NCI-H1048 (cell line): ENCODE measurements at regions not wholly inside any gene's neighbourhood (a gene's known extent, or its start where the extent isn't known, plus 50 kb on each side); places are given as distances from the start of the nearest gene placed in this dataset.

Source experiments
- DNase-seq: peaks from one replicate; lab custom pipeline; 2025; lab: John Stamatoyannopoulos, UW

DNA sequence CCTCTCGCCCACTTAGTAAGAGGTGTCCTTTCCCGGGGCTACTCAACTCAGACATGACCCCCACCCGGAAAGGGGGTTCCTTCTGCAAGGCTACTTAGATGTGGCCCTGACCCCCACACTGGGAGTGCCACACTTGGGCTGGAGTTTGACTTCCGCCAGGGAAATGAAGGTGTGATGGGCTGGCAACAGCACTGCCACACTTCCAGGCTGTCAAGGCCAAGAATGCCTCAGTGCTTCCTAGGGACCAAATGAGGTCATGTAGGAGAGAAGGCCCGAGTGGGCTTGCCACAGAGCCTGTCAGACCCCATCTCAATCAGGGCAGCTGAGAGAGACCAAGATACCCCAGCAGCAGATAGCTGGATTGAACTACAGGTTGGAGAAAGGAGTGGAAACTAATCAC lies 55.5 kb downstream of the DRD1 start:
- no peak for DNase-seq

DNA sequence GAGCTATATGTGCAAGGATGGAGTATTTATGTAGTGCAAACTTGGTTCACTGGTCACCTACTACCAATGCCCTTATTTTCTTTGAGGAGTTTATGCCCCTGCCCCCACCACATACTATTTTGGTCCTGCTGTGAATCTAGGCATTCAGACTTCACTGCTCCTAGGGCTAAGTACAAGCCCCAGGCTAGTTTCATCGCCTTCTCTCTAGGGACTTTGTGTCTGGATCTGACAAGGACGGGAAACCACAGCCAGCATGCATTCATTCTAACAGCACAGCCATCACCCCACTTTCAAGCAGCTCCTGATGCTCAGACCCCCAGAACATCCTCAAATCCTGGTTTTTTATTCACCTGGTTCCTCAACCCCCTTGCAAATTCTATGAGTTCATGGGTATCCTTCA lies 56.8 kb downstream of the DRD1 start:
- DNase-seq = no peak

DNA sequence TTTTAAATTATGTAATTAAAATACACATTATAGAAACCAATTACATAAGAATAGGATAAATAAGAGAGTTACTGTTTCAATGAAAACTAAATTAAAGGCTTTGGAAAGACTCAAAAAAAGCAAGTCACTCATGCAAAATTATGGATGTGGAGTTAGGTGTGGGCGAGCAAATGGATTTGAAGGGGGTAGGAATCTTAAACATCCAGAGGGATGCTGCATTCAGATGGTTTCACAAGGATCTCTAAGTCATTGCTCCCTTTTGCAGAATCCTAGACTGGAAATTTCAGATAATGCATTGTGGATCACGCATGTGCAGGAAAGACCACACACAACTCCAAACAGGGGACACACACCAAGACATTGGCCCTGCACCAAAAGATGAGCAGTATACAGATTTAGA lies 57.5 kb downstream of the DRD1 start:
- no peak for DNase-seq

DNA sequence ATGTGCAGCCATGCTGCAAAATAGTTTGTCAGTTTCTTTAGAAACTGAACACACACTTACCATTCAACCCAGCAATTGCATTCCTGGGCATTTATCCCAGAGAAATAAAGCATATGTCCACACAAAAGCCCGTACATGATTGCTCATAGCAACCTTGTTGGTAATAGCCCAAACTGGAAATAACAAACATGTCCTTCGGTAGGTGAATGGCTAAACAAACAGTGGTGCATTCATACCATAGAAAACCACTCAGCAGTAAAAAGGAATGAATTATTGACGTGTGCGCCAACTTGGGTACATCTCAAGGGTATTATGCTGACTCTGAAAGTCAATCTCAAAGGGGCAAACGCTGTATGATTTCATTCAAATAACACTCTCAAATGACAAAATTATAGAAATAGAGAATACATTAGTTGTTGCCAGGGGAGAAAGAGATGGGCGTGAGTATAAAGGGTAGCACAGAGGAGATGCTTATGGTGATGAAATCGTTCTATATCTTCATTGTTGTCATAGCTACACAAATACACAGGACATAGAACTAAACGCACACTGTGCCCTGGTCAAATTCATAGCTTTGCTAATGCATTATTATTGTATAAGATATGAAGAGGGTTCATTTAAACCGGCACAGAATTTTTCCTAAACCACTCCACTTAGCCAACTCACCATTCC lies 58.2 kb downstream of the DRD1 start:
- no peak for DNase-seq

DNA sequence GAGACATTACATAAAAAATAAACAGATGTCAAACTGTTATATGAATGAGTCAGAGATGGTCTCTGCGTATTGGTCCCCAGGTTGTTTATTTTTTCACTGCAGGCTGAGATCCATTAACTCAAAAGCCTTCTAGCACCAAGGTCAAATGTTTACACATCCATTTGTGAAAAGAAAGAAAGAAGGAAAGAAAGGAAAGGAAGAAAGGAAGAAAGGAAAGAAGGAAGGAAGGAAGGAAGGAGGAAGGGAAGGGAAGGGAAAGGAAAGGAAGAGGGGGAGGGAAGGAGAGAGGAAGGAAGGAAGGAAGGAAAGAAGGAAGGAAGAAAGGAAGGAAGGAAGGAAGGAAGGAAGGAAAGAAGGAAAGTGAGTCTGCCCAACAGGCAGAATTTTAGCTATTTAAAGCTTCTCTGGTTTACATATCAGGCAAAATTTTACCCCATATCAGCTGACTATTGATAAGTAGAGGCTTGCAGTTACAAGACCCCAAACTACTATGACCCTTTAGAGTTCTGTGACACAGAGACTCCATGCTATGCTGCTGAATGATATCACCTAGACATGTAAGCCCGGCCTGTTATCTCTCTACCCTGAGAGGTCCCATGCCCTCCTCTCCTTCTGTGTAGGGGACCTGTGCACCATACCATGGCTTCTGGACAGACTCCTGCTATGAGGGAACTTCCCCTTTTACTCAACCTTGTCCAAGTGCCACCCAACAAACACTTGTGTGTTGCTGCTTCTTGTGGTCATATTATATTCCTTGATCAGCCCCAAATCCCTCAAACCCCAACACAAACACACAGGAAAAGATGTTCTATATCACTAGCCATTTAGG lies 59.0 kb downstream of the DRD1 start:
- no peak for DNase-seq

DNA sequence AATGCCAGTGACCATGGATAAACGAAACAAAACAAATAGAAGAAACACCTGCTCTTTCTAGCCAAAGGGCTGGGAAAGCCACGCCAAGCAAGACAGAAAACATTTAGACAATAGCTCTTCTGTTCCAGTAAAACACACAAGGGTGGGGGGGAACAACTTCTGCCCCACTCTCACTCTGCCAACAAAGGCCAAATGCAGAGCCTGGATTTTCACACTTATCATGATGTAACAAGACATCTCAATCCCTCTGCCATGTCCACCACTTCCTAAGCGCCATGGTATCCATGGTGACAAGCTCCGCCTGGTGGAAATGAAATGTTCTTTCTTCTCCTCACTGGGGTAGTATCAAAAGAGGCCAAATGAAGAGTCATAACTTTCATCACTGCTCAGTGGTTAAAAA lies 60.6 kb downstream of the DRD1 start:
- DNase-seq = peak; percentile 1

DNA sequence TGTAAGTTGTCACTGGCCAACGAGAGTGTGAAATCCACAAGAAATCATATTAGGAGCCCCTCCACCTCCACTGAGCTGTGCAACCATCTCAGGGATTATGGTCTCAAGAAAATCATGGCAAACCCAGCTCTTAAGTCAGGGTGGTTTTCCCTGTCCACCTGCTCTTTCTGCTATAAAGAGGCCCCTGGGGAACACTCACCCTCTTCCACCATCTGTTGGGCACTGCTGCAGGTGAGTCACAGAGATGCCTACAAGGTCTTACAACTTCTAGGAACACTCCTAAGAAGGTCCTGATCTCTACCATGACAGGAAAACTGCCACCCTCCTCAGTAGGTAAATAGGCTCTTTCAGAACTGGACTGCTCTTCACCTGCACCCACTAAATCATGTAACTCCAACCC lies 61.8 kb downstream of the DRD1 start:
- no peak for DNase-seq

DNA sequence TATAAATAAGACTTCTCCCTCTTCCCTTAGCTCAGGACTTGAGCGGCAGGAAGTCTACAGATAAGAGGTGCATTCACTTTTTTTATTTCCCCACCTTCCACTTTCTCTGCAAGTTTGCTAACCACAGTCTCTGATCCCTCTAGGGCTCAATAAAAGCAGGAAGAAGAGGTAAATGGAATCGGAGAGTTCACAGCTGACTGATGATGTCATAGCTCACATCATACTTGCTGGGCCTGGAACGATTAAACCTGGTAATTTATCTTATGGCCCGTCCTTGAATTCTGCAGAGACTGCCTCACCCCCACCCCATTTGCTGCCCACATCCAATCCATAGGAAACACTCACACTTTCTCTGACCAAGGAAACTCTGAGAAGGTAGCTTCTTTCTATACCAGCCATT lies 62.9 kb downstream of the DRD1 start:
- no peak for DNase-seq

DNA sequence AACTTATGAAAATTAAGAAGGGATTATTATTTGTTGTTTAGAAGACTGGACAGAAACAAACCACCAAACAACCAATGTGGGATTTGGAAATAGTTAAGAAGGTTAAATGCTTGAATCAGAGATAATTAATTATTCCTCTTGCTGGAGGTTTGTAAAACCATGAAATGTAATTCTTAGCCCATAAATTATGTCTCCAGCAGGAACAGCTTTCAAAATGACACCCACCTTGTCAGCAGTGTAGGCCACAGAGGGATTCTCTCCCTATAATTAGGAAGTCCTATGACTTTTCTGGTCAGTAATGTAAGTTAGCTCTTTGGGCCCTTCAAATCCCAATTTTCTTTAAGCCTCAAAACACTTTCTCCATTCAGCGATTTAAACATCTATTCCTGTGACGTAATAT lies 63.3 kb downstream of the DRD1 start:
- DNase-seq = no peak

DNA sequence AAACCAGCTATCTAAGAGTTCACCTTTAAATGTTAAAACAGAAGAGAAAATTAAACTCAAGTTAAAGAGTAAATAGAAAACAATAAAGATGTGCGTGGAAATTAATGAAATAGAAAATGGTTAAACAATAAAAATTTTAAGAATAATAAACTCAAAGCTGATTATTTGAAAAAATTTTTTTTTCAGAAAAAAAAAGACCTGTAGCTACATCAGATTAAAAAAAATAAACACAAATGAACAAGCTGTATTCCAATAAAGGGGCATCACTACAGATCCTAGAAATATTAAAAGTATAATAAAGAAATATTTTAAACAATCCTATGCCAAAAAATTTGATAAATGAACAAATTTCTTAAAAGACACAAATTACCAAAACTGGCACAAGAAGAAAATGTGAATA lies 64.1 kb downstream of the DRD1 start:
- no peak for DNase-seq

DNA sequence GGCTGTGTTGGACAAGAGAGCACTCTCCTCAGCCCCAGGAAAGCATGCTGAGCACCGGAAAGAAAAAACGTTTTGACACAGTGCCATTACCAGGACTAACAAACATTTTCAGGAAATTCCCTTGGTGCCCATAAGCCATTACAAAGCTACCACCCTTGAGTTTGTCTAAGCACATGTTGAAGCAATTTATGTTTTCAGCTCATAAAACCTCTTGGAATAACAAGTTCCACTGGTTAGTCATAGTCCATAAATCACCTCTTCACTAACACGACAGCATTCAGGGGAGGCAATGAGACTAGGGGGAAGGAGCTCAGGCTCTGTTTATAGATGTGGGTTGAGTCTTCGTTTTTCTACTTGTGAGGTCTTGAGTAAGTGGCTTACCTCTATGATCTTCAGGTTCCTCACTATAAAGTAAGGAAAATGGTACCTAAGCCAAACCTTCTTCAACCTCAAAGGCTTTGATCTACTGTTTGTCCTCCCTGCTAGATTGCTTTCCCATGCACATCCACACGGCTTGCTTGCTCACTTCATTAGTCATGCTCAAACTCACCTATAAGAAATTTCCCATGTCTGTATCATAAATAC lies 65.4 kb downstream of the DRD1 start:
- no peak for DNase-seq

DNA sequence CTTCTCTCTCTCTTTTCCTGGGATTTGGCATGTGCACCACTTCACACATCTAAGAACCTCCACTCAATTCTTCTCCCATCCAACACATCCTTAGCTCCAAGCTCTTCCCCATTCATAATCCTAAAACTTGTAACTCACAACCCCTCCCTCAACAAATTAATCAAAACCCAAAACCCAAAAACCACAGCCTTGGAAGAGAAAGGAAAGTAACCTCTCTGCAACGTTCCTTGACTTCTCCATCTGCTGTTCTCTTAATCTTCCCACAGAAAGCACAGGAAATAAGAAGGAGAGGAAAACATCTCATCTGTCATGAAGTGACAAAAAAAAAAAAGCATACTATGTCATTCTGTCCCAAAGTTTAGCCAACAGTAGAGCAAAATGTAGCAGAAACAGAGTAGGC lies 66.2 kb downstream of the DRD1 start:
- DNase-seq = no peak

DNA sequence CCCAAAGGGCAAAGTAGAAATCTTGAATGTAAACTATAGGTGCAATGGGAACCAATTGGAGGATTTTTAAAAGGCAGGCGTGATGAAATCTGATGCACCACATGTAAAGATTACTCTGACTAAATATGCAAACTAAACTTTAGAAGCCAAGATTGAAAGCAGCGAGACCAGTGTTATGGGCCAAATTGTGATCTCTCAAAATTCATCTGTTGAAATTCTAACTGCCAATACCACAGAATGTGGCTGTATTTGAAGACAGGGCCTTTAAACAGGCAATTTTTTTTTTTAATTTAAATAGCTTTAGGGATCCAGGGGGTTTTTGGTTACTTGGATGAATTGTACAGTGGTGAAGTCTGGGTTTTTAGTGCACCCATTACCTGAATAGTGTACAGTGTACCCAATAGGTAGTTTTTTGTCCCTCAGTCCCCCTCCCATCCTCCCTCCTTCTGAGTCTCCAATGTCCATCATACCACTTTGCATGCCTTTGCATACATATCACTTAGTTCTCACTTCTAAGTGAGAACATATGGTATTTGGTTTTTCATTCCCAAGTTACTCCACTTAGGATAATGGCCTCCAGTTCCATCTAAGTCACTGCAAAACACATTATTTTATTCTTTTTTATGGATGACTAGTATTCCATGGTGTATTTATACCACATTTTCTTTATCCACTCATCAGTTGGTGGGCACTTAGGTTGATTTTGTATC lies 69.7 kb downstream of the DRD1 start:
- DNase-seq = no peak

DNA sequence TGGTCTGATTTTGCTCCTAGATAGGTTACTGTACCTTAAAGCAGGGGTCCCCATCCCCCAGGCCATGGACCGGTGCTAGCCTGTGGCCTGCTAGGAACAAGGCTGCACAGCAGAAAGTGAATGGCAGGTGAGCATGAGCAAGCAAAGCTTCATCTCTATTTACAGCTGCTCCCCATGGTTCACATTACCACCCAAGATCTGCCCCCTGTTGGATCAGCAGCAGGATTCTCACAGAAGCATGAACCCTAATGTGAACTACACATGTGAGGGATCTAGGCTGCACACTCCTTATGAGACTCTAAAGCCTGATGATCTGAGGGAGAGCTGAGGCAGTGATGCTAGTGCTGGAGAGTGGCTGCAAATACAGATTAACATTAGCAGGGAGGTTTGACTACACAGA lies 78.1 kb downstream of the DRD1 start:
- DNase-seq = no peak

DNA sequence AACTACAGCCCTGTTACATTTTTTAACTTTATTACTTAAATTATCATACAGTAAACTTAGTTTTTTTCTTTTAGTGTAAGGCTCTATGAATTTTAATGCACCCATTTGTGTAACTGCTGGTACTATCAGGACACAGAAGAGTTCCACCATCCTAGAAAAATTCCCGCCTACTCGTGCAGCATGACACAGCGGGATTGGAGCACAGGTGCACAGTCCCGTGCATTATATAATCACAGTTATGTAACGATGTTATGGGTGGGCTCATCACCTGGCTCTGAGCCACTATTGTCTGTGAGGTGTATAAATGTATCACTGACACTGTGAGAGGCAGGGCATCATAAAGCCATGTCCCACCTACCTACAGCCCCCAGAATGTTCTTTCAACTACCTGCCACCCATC lies 80.7 kb downstream of the DRD1 start:
- no peak for DNase-seq

DNA sequence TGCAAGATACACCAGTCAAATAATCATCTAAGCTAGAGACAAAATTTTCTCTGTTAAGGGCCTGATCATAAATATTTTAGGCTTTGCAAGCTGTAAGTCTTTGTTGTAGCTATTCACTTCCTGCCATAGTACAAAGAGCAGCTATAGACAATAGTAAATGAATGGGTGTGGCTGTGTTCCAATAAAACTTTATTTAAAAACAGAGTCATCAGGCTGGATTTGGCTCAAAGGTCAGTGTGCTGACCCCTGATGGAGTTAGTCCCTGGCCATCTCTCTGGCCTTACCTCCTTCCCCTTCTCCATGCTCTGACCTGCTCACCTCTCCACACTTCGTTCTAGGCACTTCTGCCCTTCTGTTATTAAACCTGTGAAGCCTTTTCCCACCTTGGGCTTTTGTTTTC lies 86.0 kb downstream of the DRD1 start:
- no peak for DNase-seq

DNA sequence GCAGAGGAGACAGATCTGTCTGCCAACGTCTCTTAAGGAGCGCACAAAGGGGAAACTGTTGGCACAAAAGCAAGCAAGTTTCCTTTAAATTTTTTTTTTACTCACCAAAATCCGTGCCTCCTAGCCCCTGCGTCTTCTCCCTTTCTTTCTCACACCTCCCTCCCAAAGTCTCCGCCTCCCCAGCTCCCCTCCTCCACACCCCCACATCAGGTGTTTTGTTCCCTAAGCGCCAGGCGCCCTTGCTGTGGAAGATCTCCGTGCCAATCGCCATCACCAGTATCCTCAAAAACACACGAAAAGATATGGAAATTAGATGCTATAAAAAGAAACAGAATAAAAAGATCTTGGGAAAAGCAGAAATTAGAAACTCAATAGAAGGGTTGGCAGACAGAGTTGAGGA lies 87.6 kb downstream of the DRD1 start:
- no peak for DNase-seq

DNA sequence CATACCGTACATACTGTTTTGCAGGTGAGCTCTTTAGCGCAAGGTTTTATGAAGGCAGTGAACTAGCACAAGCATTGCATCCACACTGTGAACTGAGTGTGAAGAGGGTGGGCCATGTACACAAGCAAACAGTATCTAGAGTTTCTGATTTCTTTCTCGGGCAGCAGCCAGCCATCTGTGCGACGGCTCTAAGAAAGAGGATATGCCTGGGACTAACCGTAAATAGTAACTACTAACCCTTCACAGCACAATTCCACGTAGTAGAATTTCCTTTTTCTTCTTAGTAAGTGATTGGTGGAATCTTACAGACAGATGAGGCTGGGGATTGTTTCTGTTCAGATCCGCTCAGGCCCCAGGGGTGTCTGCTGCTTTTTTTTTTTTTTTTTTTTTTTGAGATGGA lies 89.0 kb downstream of the DRD1 start:
- DNase-seq = no peak

DNA sequence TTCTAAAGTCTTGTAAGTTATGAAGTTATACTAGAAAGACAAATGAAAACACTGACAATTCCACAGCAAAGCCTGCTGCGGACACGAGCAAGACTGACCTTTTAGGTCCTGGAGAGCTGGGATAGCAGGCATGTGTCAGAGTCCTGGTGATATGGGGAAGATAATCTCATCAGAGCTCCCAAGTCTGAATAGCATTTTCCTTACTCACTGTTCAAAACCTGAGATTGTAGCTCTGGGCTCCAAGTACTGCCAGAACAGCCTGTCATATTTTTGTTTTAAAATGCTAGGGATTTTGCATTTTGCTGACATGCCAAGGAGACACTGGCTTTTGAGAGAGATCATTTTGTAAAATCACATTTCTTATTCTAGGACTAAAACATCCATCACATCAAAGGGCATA lies 90.1 kb downstream of the DRD1 start:
- DNase-seq = no peak

DNA sequence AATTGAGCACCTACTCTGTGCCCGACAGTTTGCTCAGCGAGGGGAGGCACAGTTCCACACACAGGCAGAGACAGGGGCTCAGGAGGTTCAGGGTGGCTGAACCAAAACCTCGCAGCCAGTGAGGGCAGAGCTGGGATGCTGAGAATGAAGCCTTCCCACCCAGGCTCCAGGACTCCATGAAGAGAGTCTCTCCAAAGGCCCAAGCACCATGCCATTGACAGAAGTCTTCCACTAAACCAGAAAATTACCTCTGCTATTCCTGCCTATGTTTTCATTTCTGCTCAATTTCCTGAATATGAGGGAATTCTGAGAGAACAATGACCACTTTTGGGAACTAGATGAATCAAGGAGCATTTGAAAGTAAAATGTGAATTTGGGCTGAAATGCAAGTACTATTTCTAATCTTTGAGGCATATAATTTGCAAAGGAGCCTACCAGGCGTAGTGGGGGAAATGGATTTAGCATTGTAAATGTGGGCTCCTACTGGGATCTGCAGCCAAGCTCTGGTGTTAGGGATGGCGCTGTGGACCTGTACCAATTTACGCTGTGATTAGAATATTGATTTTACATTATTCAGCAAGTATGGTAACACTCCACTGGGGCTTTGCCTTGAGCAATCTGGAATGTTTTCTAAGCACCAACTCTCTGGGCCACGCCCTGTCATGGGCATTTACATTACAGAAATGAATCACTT lies 91.9 kb downstream of the DRD1 start:
- DNase-seq = no peak

DNA sequence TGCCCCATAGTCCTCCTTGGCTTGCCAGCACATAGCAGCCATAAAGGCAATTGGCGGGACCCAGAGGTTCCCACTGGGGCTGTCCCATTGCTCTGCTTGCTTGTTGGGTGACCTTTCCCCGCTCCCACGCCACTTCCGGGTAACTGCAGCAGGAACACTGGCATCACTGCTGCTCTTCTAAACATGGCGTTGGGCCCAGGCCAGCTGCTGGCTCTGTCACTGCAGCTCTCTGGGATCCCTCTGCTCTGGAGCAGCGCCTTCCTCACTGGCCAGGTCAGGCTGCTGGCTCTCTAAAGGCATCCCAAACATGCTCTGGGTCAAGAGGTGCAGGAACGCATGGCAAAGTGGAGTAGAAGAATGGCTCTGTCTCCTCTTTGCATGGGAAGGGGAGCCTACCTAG lies 92.9 kb downstream of the DRD1 start:
- no peak for DNase-seq

DNA sequence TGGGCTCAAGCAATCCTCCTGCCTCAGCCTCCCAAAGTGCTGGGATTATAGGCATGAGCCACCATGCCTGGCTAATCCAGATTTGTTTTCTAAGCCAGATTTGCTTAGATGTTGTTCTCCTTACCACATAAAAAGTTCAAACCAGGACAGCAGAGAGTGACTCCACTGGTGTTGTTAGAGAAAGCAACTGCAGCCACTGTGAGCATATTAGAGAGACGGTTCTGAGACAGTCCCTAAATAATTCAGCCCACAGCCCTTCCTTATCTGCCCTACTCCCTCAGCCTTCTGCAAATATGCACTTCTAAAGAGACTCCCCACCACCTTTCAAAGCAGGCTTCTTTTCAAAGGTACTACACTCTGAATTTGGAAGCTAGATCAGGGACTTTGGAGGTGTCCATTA lies 96.1 kb downstream of the DRD1 start:
- no peak for DNase-seq
